ENCODE measurements at regions not wholly inside any gene's neighbourhood (a gene's known extent, or its start where the extent isn't known, plus 50 kb on each side); places are given as distances from the start of the nearest gene placed in this dataset.
"Not testable (repeated sequence)": the region's sequence is repeated elsewhere in the genome, so short reads cannot be mapped to it uniquely, and the experiment has no call there.

- H3K36me3 ChIP-seq (ENCODE audit: insufficient read depth, low read length) = no peaks in the 10 kb centered on the region
- no peaks in the 10 kb centered on the region; the same call in 1 of the 2 replicates for H3K9me3 ChIP-seq (ENCODE audit: control insufficient read depth, insufficient read depth, low read length)
- H3K9ac ChIP-seq (ENCODE audit: low read depth, low read length) = no peak overlapping the region
- H3K4me1 ChIP-seq (ENCODE audit: insufficient read depth, low read length) = no peaks in the 10 kb centered on the region
Measured at GRCh38 chr18:25495606-25496005, 143.6 kb upstream of the ZNF521 start.

GRCh38 chr18:25494888-25495287, 142.9 kb upstream of the ZNF521 start:
- no peaks in the 10 kb centered on the region; the same call in 1 of the 2 replicates for H3K9me3 ChIP-seq (ENCODE audit: control insufficient read depth, insufficient read depth, low read length)
- H3K9ac ChIP-seq (ENCODE audit: low read depth, low read length) = no peak overlapping the region
- H3K36me3 ChIP-seq (ENCODE audit: insufficient read depth, low read length) = no peaks in the 10 kb centered on the region
- H3K4me1 ChIP-seq (ENCODE audit: insufficient read depth, low read length) = no peaks in the 10 kb centered on the region

GRCh38 chr18:25493401-25493800, 141.4 kb upstream of the ZNF521 start:
- Histone ChIP-seq H3K36me3 (ENCODE audit: insufficient read depth, low read length) (no peaks in the 10 kb centered on the region), H3K9ac (ENCODE audit: low read depth, low read length) (no peak overlapping the region), H3K4me1 (ENCODE audit: insufficient read depth, low read length) (no peaks in the 10 kb centered on the region), H3K9me3 (ENCODE audit: control insufficient read depth, insufficient read depth, low read length) (no peaks in the 10 kb centered on the region; the same call in 1 of the 2 replicates)

GRCh38 chr18:25490316-25490715, 138.3 kb upstream of the ZNF521 start:
- Histone ChIP-seq H3K36me3 (ENCODE audit: insufficient read depth, low read length) (no peaks in the 10 kb centered on the region), H3K9me3 (ENCODE audit: control insufficient read depth, insufficient read depth, low read length) (no peaks in the 10 kb centered on the region; the same call in 1 of the 2 replicates), H3K4me1 (ENCODE audit: insufficient read depth, low read length) (no peaks in the 10 kb centered on the region), H3K9ac (ENCODE audit: low read depth, low read length) (no peak overlapping the region)

- H3K9me3 ChIP-seq (ENCODE audit: control insufficient read depth, insufficient read depth, low read length) = no peaks in the 10 kb centered on the region
- H3K9ac ChIP-seq (ENCODE audit: low read depth, low read length) = no peak overlapping the region
- H3K36me3 ChIP-seq (ENCODE audit: insufficient read depth, low read length) = no peaks in the 10 kb centered on the region
- H3K4me1 ChIP-seq (ENCODE audit: insufficient read depth, low read length) = no peaks in the 10 kb centered on the region
Measured at GRCh38 chr18:25473008-25473407, 121.0 kb upstream of the ZNF521 start.

GRCh38 chr18:25470756-25471524, 119.0 kb upstream of the ZNF521 start:
- not testable (repeated sequence) for H3K4me1 ChIP-seq (ENCODE audit: insufficient read depth, low read length); H3K36me3 ChIP-seq (ENCODE audit: insufficient read depth, low read length); H3K9ac ChIP-seq (ENCODE audit: low read depth, low read length); H3K9me3 ChIP-seq (ENCODE audit: control insufficient read depth, insufficient read depth, low read length)

GRCh38 chr18:25470062-25470461, 118.1 kb upstream of the ZNF521 start:
- H3K4me1 ChIP-seq (ENCODE audit: insufficient read depth, low read length) = no peaks in the 10 kb centered on the region
- H3K36me3 ChIP-seq (ENCODE audit: insufficient read depth, low read length) = no peaks in the 10 kb centered on the region
- no peaks in the 10 kb centered on the region for H3K9me3 ChIP-seq (ENCODE audit: control insufficient read depth, insufficient read depth, low read length)
- H3K9ac ChIP-seq (ENCODE audit: low read depth, low read length) = no peak overlapping the region

- Histone ChIP-seq H3K4me1 (ENCODE audit: insufficient read depth, low read length) (no peaks in the 10 kb centered on the region), H3K9ac (ENCODE audit: low read depth, low read length) (no peak overlapping the region), H3K36me3 (ENCODE audit: insufficient read depth, low read length) (no peaks in the 10 kb centered on the region), H3K9me3 (ENCODE audit: control insufficient read depth, insufficient read depth, low read length) (no peaks in the 10 kb centered on the region)
Measured at GRCh38 chr18:25469489-25469888, 117.5 kb upstream of the ZNF521 start.

- Histone ChIP-seq H3K9me3 (ENCODE audit: control insufficient read depth, insufficient read depth, low read length) (no peaks in the 10 kb centered on the region), H3K36me3 (ENCODE audit: insufficient read depth, low read length) (no peaks in the 10 kb centered on the region), H3K4me1 (ENCODE audit: insufficient read depth, low read length) (no peaks in the 10 kb centered on the region), H3K9ac (ENCODE audit: low read depth, low read length) (no peak overlapping the region)
Measured at GRCh38 chr18:25467226-25467987, 115.4 kb upstream of the ZNF521 start.

GRCh38 chr18:25465152-25465732, 113.3 kb upstream of the ZNF521 start:
- no peak overlapping the region for H3K9ac ChIP-seq (ENCODE audit: low read depth, low read length)
- no peaks in the 10 kb centered on the region for H3K9me3 ChIP-seq (ENCODE audit: control insufficient read depth, insufficient read depth, low read length)
- H3K4me1 ChIP-seq (ENCODE audit: insufficient read depth, low read length) = no peaks in the 10 kb centered on the region
- no peaks in the 10 kb centered on the region for H3K36me3 ChIP-seq (ENCODE audit: insufficient read depth, low read length)

GRCh38 chr18:25464227-25464626, 112.3 kb upstream of the ZNF521 start:
- Histone ChIP-seq H3K4me1 (ENCODE audit: insufficient read depth, low read length) (no peaks in the 10 kb centered on the region), H3K9ac (ENCODE audit: low read depth, low read length) (no peak overlapping the region), H3K36me3 (ENCODE audit: insufficient read depth, low read length) (no peaks in the 10 kb centered on the region), H3K9me3 (ENCODE audit: control insufficient read depth, insufficient read depth, low read length) (no peaks in the 10 kb centered on the region)

- no peaks in the 10 kb centered on the region for H3K36me3 ChIP-seq (ENCODE audit: insufficient read depth, low read length)
- H3K4me1 ChIP-seq (ENCODE audit: insufficient read depth, low read length) = no peaks in the 10 kb centered on the region
- no peaks in the 10 kb centered on the region for H3K9me3 ChIP-seq (ENCODE audit: control insufficient read depth, insufficient read depth, low read length)
- H3K9ac ChIP-seq (ENCODE audit: low read depth, low read length) = no peak overlapping the region
Measured at GRCh38 chr18:25463726-25464125, 111.8 kb upstream of the ZNF521 start.

GRCh38 chr18:25459814-25460213, 107.8 kb upstream of the ZNF521 start:
- no peaks in the 10 kb centered on the region; the same call in 1 of the 2 replicates for H3K4me1 ChIP-seq (ENCODE audit: insufficient read depth, low read length)
- H3K9me3 ChIP-seq (ENCODE audit: control insufficient read depth, insufficient read depth, low read length) = no peaks in the 10 kb centered on the region
- H3K9ac ChIP-seq (ENCODE audit: low read depth, low read length) = no peak overlapping the region
- H3K36me3 ChIP-seq (ENCODE audit: insufficient read depth, low read length) = no peaks in the 10 kb centered on the region

- no peak overlapping the region for H3K9ac ChIP-seq (ENCODE audit: low read depth, low read length)
- no peaks in the 10 kb centered on the region for H3K36me3 ChIP-seq (ENCODE audit: insufficient read depth, low read length)
- no peaks in the 10 kb centered on the region for H3K9me3 ChIP-seq (ENCODE audit: control insufficient read depth, insufficient read depth, low read length)
- H3K4me1 ChIP-seq (ENCODE audit: insufficient read depth, low read length) = no peaks in the 10 kb centered on the region; the same call in 1 of the 2 replicates
Measured at GRCh38 chr18:25457601-25458000, 105.6 kb upstream of the ZNF521 start.

GRCh38 chr18:25457126-25457525, 105.2 kb upstream of the ZNF521 start:
- Histone ChIP-seq H3K4me1 (ENCODE audit: insufficient read depth, low read length) (no peaks in the 10 kb centered on the region; the same call in 1 of the 2 replicates), H3K36me3 (ENCODE audit: insufficient read depth, low read length) (no peaks in the 10 kb centered on the region), H3K9me3 (ENCODE audit: control insufficient read depth, insufficient read depth, low read length) (no peaks in the 10 kb centered on the region), H3K9ac (ENCODE audit: low read depth, low read length) (no peak overlapping the region)

All from ES-I3 (cell line).